ENCODE measurements at regions not wholly inside any gene's neighbourhood (a gene's known extent, or its start where the extent isn't known, plus 50 kb on each side); places are given as distances from the start of the nearest gene placed in this dataset.

DNA sequence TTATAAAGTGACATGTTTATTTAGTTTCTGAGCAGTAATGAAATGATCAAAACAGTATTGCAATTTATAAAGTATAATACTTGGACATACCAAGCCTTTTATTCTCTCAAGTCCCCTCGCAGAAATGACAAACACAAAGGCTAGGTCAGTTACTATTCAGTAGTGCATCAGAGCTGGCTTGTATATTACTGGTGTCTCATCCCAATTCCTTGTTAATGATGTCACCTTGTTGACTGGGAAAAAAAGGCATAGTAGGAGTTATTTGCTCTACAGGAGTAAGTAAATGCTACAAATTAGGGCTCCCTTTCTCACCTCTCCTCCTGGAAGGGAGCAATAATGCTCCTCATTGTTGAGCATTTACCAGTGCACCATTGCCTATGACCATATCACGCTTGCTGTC, 317.6 kb downstream of the CHL1 start:
- Histone ChIP-seq H3K4me3 (no peak overlapping the region), H3K36me3 (no peaks in the 10 kb centered on the region), H3K9me3 (peaks cover 0 to 6% (median 0%) of the 10 kb centered on the region in 11 donors), H3K4me1 (no peaks in the 10 kb centered on the region), H3K27ac (no peak overlapping the region), H3K27me3 (no peaks in the 10 kb centered on the region)
- WGBS, 2 donors = 79% methylated on average over 2 of the region's 2 CpGs
- TF ChIP-seq, protein P1, sequence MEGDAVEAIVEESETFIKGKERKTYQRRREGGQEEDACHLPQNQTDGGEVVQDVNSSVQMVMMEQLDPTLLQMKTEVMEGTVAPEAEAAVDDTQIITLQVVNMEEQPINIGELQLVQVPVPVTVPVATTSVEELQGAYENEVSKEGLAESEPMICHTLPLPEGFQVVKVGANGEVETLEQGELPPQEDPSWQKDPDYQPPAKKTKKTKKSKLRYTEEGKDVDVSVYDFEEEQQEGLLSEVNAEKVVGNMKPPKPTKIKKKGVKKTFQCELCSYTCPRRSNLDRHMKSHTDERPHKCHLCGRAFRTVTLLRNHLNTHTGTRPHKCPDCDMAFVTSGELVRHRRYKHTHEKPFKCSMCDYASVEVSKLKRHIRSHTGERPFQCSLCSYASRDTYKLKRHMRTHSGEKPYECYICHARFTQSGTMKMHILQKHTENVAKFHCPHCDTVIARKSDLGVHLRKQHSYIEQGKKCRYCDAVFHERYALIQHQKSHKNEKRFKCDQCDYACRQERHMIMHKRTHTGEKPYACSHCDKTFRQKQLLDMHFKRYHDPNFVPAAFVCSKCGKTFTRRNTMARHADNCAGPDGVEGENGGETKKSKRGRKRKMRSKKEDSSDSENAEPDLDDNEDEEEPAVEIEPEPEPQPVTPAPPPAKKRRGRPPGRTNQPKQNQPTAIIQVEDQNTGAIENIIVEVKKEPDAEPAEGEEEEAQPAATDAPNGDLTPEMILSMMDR (IDR thresholded peaks at IDR 0.05) = no peak
- intact Hi-C loops (cut with DNase I) = no loop called here
- DNase-seq (no peak), ATAC-seq (no peak)

DNA sequence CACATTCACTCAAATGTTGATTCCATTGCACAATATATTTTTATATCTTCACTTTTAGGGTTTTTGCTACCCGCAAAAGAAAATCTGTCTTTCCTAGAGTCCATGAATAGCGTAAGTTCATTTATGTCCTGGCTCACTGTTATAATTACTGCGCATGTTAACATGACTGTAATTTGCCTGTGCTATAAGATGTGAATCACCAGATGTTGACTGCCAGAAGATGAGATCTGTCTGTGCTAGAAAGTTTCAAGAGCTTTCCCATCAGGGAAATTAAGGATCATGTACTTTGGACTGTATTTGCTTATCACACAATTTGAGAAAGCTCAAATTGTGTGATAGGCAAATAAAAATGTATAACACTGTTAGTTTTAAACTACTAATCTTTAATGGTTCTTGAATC, 322.5 kb downstream of the CHL1 start:
- intact Hi-C loops (cut with DNase I) = no loop called here
- 93% methylated on average over 3 of the region's 3 CpGs for WGBS, 2 donors
- no peak overlapping the region for H3K4me3 ChIP-seq

DNA sequence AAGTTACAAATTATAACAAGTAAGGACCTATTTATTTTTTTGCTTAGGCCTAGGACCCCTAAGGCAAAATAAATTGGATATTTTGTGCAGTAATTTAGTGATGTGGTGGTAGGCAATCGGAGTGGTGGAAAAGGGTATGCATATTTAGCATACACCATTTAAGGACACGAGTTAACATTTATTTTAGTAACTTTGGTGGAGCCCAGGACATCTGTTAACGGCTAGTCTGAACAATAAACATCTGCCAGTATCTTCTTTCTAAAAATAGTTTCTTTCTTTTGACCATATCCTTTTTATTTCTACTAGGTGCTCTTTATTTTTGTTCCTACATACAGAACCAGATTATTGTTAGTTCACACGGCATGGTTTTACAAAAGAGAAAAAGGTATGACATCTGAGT, 326.3 kb downstream of the CHL1 start:
- ATAC-seq (no peak), DNase-seq (no peak)
- H3K36me3 ChIP-seq = no peaks in the 10 kb centered on the region
- 50 to 60% methylated on average over 4 of the region's 4 CpGs for WGBS, 2 donors
- peaks cover 0 to 2% (median 0%) of the 10 kb centered on the region in 11 donors for H3K9me3 ChIP-seq
- TF ChIP-seq, protein P1 (IDR thresholded peaks at IDR 0.05) = no peak
- H3K27me3 ChIP-seq = no peaks in the 10 kb centered on the region
- H3K4me3 ChIP-seq = no peak overlapping the region
- intact Hi-C loops (cut with DNase I) = no loop called here
- H3K27ac ChIP-seq = no peak overlapping the region
- no peaks in the 10 kb centered on the region for H3K4me1 ChIP-seq

More for the DNA sequence above, 322.5 kb downstream of the CHL1 start:
- no peaks in the 10 kb centered on the region for H3K36me3 ChIP-seq
- H3K9me3 ChIP-seq = peaks cover 0 to 1% (median 0%) of the 10 kb centered on the region in 11 donors
- no peak overlapping the region for H3K27ac ChIP-seq
- ATAC-seq (no peak), DNase-seq (no peak)
- H3K4me1 ChIP-seq = no peaks in the 10 kb centered on the region
- TF ChIP-seq, protein P1 (IDR thresholded peaks at IDR 0.05) = no peak
- H3K27me3 ChIP-seq = no peaks in the 10 kb centered on the region

DNA sequence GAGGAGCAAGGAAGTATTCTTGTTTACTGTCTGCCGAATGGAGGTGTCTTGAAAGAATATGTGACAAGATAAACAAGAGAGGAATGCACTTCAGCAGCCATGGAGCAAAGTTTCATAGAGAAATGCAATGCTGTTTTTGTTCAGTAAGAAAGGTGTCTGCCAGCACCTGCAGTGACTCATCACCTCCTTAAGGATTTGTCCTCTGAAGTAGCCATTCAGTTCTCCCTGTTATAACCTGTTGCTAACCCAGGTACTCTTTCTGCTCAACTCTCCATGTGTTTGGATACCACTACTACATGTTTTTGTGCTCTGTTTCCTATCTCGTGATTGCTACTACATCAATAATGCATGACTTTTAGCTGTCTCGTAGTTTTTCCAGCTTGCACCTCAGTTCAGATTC, 328.9 kb downstream of the CHL1 start:
- TF ChIP-seq, protein P1 (IDR thresholded peaks at IDR 0.05) = no peak
- H3K9me3 ChIP-seq = peaks cover 0 to 5% (median 0%) of the 10 kb centered on the region in 11 donors
- intact Hi-C loops (cut with DNase I) = no loop called here
- no peaks in the 10 kb centered on the region for H3K27me3 ChIP-seq
- 75 to 77% methylated on average over 3 of the region's 3 CpGs for WGBS, 2 donors
- H3K4me1 ChIP-seq = no peaks in the 10 kb centered on the region
- ATAC-seq (no peak), DNase-seq (no peak)
- H3K36me3 ChIP-seq = no peaks in the 10 kb centered on the region
- H3K4me3 ChIP-seq = no peak overlapping the region
- H3K27ac ChIP-seq = no peak overlapping the region
